HUES48 (cell line): ENCODE measurements at regions not wholly inside any gene's neighbourhood (a gene's known extent, or its start where the extent isn't known, plus 50 kb on each side); places are given as distances from the start of the nearest gene placed in this dataset.
"Not testable (repeated sequence)": the region's sequence is repeated elsewhere in the genome, so short reads cannot be mapped to it uniquely, and the experiment has no call there.

Experiments
- H3K27ac ChIP-seq: one replicate; pipeline ENCODE4 v1.7.0; 2013; ENCODE audit warnings: low read depth, low read length, inconsistent platforms
- H3K27me3 ChIP-seq: 2 replicates; pipeline ENCODE4 v1.6.1; 2013; ENCODE audit warnings: mild to moderate bottlenecking, low read length; ENCODE audit not compliant: control insufficient read depth, insufficient read depth
- H3K36me3 ChIP-seq: 2 replicates; pipeline ENCODE4 v1.6.1; 2013; ENCODE audit warnings: low read length; ENCODE audit not compliant: control insufficient read depth, insufficient read depth
- H3K4me1 ChIP-seq: 2 replicates; pipeline ENCODE4 v1.6.1; 2013; ENCODE audit warnings: mild to moderate bottlenecking, low read length; ENCODE audit not compliant: control insufficient read depth, insufficient read depth
- H3K4me3 ChIP-seq: 2 replicates; pipeline ENCODE4 v1.5.1; 2013; ENCODE audit warnings: mild to moderate bottlenecking, low read depth, low read length
- H3K9ac ChIP-seq: 2 replicates; pipeline ENCODE4 v1.6.1; 2013; ENCODE audit warnings: mild to moderate bottlenecking, low read depth, low read length, moderate library complexity
- H3K9me3 ChIP-seq: 2 replicates; pipeline ENCODE4 v1.6.1; 2013; ENCODE audit warnings: low read length; ENCODE audit not compliant: control insufficient read depth, insufficient read depth

DNA sequence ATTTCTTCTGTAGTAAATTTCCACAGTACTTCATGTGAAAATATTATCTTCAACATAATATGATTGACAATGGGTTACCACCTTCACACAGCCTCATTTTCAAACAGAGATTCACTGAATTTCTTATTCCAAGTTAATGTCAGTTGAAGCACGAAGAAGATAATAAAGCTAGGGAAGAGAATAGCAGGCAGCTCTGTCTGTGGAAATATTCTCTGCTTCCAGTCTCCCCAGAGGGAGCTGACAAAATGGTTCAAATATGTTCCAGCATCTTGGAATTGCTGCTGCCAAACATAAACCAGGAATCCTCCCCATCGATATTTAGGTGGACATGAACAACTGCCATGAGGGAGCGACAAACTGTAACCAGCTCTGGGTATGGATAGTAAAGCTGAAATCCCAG is 224.8 kb downstream of the GJA1 start:
- Histone ChIP-seq H3K4me3 (no peak overlapping the region), H3K4me1 (no peaks in the 10 kb centered on the region), H3K9ac (no peak overlapping the region), H3K36me3 (no peaks in the 10 kb centered on the region), H3K9me3 (no peaks in the 10 kb centered on the region), H3K27me3 (no peaks in the 10 kb centered on the region), H3K27ac (no peak overlapping the region)

DNA sequence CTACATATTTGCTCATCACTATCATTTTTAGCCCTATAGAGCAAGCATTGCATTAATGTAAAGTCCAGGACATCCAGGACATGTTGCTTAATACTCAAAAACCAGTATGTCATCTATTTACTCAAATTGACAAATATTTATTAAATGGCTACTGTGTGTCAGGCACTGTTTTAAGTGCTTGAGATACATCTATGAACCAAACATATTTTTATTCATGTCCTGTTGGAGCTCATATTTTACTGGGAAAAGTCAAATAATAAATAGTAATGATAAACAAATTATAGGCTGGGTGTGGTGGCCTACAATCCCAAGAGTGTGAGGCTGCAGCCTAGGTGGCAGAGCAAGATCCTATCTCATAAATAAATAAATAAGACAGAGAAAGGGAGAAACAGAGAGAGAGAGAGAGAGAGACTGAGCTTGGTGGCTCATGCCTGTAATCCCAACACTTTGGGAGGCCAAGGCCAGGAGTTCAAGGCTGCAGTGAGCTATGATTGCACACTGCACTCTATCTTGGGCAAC is 227.9 kb downstream of the GJA1 start:
- no peak overlapping the region for H3K27ac ChIP-seq
- H3K9me3 ChIP-seq = no peaks in the 10 kb centered on the region
- H3K9ac ChIP-seq = no peak overlapping the region
- H3K27me3 ChIP-seq = no peaks in the 10 kb centered on the region
- no peaks in the 10 kb centered on the region for H3K4me1 ChIP-seq
- H3K36me3 ChIP-seq = no peaks in the 10 kb centered on the region
- no peak overlapping the region for H3K4me3 ChIP-seq

- H3K9ac ChIP-seq = no peak overlapping the region
- no peaks in the 10 kb centered on the region for H3K27me3 ChIP-seq
- H3K4me1 ChIP-seq = no peaks in the 10 kb centered on the region
Measured at GRCh38 chr6:121664158-121664557, 228.7 kb downstream of the GJA1 start.

GRCh38 chr6:121666814-121667213 is 231.4 kb downstream of the GJA1 start:
- Histone ChIP-seq H3K4me3 (no peak overlapping the region), H3K4me1 (no peaks in the 10 kb centered on the region), H3K9me3 (no peaks in the 10 kb centered on the region), H3K27me3 (no peaks in the 10 kb centered on the region), H3K27ac (no peak overlapping the region), H3K9ac (no peak overlapping the region), H3K36me3 (no peaks in the 10 kb centered on the region)

More at GRCh38 chr6:121664158-121664557, 228.7 kb downstream of the GJA1 start:
- Histone ChIP-seq H3K36me3 (no peaks in the 10 kb centered on the region), H3K9me3 (no peaks in the 10 kb centered on the region), H3K4me3 (no peak overlapping the region), H3K27ac (no peak overlapping the region)

- H3K9me3 ChIP-seq = no peaks in the 10 kb centered on the region
- no peaks in the 10 kb centered on the region for H3K4me1 ChIP-seq
- H3K27ac ChIP-seq = no peak overlapping the region
- H3K9ac ChIP-seq = no peak overlapping the region
- H3K36me3 ChIP-seq = no peaks in the 10 kb centered on the region
- no peaks in the 10 kb centered on the region for H3K27me3 ChIP-seq
- no peak overlapping the region for H3K4me3 ChIP-seq
Measured at GRCh38 chr6:121668259-121668658, 232.8 kb downstream of the GJA1 start.

DNA sequence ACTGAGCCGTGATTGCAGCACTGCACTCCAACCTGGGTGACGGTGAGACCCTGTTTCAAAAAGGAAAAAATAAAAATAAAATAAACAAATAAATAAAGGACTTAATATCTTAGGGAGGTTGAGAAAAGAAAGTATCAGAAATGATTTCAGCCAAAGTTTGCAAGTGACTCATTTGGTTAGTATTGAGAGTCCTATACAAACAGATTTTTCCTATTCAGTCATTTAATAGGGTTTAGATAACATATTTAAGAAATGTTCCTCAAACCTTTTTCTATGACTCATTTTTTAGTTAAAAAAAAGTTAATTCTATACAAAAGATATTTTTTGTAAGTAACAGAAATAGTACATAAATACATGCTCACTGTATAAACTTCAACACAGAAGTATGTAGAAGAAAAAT is 235.1 kb downstream of the GJA1 start:
- H3K9ac ChIP-seq = no peak overlapping the region
- no peaks in the 10 kb centered on the region for H3K9me3 ChIP-seq
- no peaks in the 10 kb centered on the region for H3K36me3 ChIP-seq
- H3K27ac ChIP-seq = no peak overlapping the region
- no peaks in the 10 kb centered on the region for H3K27me3 ChIP-seq
- no peak overlapping the region for H3K4me3 ChIP-seq
- no peaks in the 10 kb centered on the region for H3K4me1 ChIP-seq

DNA sequence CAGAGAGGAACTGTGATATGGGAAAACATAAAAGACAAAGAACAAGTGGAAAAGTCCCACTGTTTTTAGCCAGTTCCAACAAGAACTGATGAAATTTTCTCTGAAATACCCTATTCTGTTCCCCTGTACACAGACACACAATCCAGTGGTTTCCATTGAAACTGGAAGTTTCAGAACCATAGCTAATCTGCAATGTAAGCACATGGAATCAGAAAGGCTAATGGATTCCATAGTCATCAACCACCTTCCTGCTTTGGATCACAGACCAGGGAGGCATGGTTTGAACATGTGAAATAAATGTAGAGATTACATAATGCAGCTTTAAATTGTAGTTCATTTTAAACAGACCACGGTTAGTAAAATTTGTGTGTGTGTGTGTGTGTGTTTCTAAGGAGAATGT is 242.1 kb downstream of the GJA1 start:
- Histone ChIP-seq H3K27ac (no peak overlapping the region), H3K4me1 (no peaks in the 10 kb centered on the region; the same call in 1 of the 2 replicates), H3K9me3 (no peaks in the 10 kb centered on the region), H3K9ac (no peak overlapping the region), H3K27me3 (no peaks in the 10 kb centered on the region), H3K36me3 (no peaks in the 10 kb centered on the region), H3K4me3 (no peak overlapping the region)

GRCh38 chr6:121678245-121678644 is 242.8 kb downstream of the GJA1 start:
- Histone ChIP-seq H3K36me3 (no peaks in the 10 kb centered on the region), H3K27me3 (no peaks in the 10 kb centered on the region), H3K4me3 (no peak overlapping the region), H3K4me1 (no peaks in the 10 kb centered on the region; the same call in 1 of the 2 replicates), H3K9ac (no peak overlapping the region), H3K9me3 (no peaks in the 10 kb centered on the region), H3K27ac (no peak overlapping the region)

DNA sequence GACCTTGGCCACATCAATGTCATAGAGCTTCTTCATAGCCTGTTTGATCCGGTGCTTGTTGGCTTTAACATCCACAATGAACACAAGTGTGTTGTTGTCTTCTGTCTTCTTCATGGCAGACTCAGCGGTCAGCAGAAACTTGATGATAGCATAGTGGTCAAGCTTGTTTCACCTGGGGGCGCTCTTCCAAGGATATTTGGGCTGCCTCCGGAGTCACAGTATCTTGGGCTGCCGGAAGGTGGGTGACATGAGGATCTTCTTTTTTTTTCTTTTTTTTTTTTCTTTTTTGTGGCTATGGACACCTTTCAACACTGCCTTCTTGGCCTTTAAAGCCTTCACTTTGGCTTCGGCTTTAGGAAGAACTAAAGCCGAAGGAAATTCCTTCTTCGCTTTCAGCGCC is 244.6 kb downstream of the GJA1 start:
- Histone ChIP-seq H3K27ac (no peak overlapping the region), H3K9me3 (no peaks in the 10 kb centered on the region), H3K36me3 (no peaks in the 10 kb centered on the region), H3K9ac (no peak overlapping the region), H3K27me3 (no peaks in the 10 kb centered on the region), H3K4me1 (no peaks in the 10 kb centered on the region; the same call in 1 of the 2 replicates), H3K4me3 (no peak overlapping the region)

DNA sequence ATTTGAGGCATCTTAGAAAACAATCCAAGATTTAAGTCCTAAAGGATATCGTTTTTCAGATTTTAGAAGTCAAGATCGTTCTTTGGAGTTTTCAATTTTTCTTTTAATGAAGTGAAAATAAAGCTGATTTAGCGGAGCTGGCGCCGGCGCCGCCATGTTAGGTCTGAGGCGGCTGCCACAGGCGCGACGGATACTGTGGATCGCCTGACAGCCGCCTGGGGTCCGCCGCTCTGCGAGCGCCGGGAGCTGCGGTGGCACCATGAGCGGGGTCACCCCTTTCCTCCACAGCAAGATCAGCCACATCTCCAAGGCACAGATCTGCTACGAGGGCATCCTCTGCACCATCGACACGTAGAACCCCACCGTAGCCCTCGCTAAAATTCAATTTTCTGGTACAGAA is 247.2 kb downstream of the GJA1 start:
- no peaks in the 10 kb centered on the region for H3K27me3 ChIP-seq
- H3K36me3 ChIP-seq = no peaks in the 10 kb centered on the region
- H3K9ac ChIP-seq = no peak overlapping the region
- H3K4me3 ChIP-seq = no peak overlapping the region
- H3K27ac ChIP-seq = no peak overlapping the region
- H3K4me1 ChIP-seq = no peaks in the 10 kb centered on the region; the same call in 1 of the 2 replicates
- H3K9me3 ChIP-seq = no peaks in the 10 kb centered on the region

GRCh38 chr6:121685806-121686205 is 250.4 kb downstream of the GJA1 start:
- H3K36me3 ChIP-seq, H3K9me3 ChIP-seq, H3K27ac ChIP-seq, H3K4me3 ChIP-seq, H3K9ac ChIP-seq, H3K4me1 ChIP-seq, H3K27me3 ChIP-seq: not testable (repeated sequence)

DNA sequence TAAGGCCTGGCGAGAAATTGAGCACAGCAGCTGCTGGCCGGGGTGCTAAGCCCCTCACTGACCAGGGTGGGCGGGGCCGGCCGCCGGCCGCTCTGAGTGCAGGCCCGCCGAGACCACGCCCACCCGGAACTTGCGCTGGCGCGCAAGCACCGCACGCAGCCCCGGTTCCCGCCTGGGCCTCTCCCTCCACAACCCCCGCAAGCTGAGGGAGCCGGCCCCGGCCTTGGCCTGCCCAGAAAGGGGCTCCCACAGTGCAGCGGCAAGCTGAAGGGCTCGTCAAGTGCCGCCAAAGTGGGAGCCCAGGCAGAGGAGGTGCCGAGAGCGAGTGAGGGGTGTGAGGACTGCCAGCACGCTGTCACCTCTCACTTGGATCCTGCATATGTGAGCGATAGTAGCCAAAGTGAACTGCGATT is 251.2 kb downstream of the GJA1 start:
- Histone ChIP-seq H3K9ac (no peak overlapping the region), H3K4me3 (no peak overlapping the region), H3K4me1 (no peaks in the 10 kb centered on the region), H3K27ac (no peak overlapping the region), H3K27me3 (no peaks in the 10 kb centered on the region), H3K9me3 (no peaks in the 10 kb centered on the region), H3K36me3 (no peaks in the 10 kb centered on the region)
